ENCODE measurements at regions not wholly inside any gene's neighbourhood (a gene's known extent, or its start where the extent isn't known, plus 50 kb on each side); places are given as distances from the start of the nearest gene placed in this dataset.
"Not testable (repeated sequence)": the region's sequence is repeated elsewhere in the genome, so short reads cannot be mapped to it uniquely, and the experiment has no call there.

GRCh38 chr4:154907345-154908045 lies 126.4 kb downstream of the RBM46 start:
- not testable (repeated sequence) for DNase-seq

GRCh38 chr4:154908168-154908567 lies 127.1 kb downstream of the RBM46 start:
- DNase-seq: no peak

- DNase-seq: no peak
These were observed 130.0 kb downstream of the RBM46 start for GRCh38 chr4:154911097-154911496.

GRCh38 chr4:154911608-154912098 lies 130.6 kb downstream of the RBM46 start:
- DNase-seq: no peak

- no peak for DNase-seq
These were observed 135.0 kb downstream of the RBM46 start for GRCh38 chr4:154916068-154916467.

GRCh38 chr4:154927126-154927680 lies 146.1 kb downstream of the RBM46 start:
- DNase-seq: no peak

- no peak for DNase-seq
These were observed 147.7 kb downstream of the RBM46 start for GRCh38 chr4:154928640-154929257.

GRCh38 chr4:154936873-154937272 lies 155.8 kb downstream of the RBM46 start:
- DNase-seq: no peak

GRCh38 chr4:154939851-154940250 lies 158.8 kb downstream of the RBM46 start:
- no peak for DNase-seq

- DNase-seq: no peak
These were observed 161.1 kb downstream of the RBM46 start for GRCh38 chr4:154942176-154942575.

GRCh38 chr4:154944996-154945395 lies 163.9 kb downstream of the RBM46 start:
- DNase-seq: no peak

- DNase-seq: no peak
These were observed 165.0 kb downstream of the RBM46 start for GRCh38 chr4:154946113-154946512.

GRCh38 chr4:154953691-154954090 lies 172.6 kb downstream of the RBM46 start:
- no peak for DNase-seq

- no peak for DNase-seq
These were observed 173.0 kb downstream of the RBM46 start for GRCh38 chr4:154954117-154954516.

GRCh38 chr4:154958121-154958520 lies 177.0 kb downstream of the RBM46 start:
- DNase-seq: no peak

GRCh38 chr4:154958621-154959358 lies 177.7 kb downstream of the RBM46 start:
- DNase-seq: no peak

GRCh38 chr4:154959756-154960155 lies 178.7 kb downstream of the RBM46 start:
- DNase-seq: no peak

- no peak for DNase-seq
These were observed 179.4 kb downstream of the RBM46 start for GRCh38 chr4:154960476-154960875.

GRCh38 chr4:154961263-154961662 lies 180.2 kb downstream of the RBM46 start:
- DNase-seq: no peak

- no peak for DNase-seq
These were observed 192.4 kb downstream of the RBM46 start for GRCh38 chr4:154973244-154974035.

- DNase-seq: no peak
These were observed 196.2 kb downstream of the RBM46 start for GRCh38 chr4:154977228-154977627.

GRCh38 chr4:154982187-154983047 lies 201.3 kb downstream of the RBM46 start:
- DNase-seq: peak; percentile 55
